ENCODE measurements at regions not wholly inside any gene's neighbourhood (a gene's known extent, or its start where the extent isn't known, plus 50 kb on each side); places are given as distances from the start of the nearest gene placed in this dataset.

- TF ChIP-seq CTCF (IDR thresholded peaks at IDR 0.05; ENCODE audit: insufficient read depth, missing control alignments): peak; percentile 67
- DNase-seq (ENCODE audit: insufficient read length, low spot score) (no peak), FAIRE-seq (no peak)
Measured at GRCh38 chr16:86016201-86016965, 117.4 kb downstream of the IRF8 start.

GRCh38 chr16:86018071-86018470, 119.1 kb downstream of the IRF8 start:
- DNase-seq (ENCODE audit: insufficient read length, low spot score) (no peak), FAIRE-seq (no peak)
- no peak for TF ChIP-seq CTCF (IDR thresholded peaks at IDR 0.05; ENCODE audit: insufficient read depth, missing control alignments)

GRCh38 chr16:86018487-86018886, 119.5 kb downstream of the IRF8 start:
- DNase-seq (ENCODE audit: insufficient read length, low spot score) (no peak), FAIRE-seq (no peak)
- no peak for TF ChIP-seq CTCF (IDR thresholded peaks at IDR 0.05; ENCODE audit: insufficient read depth, missing control alignments)

- FAIRE-seq (no peak), DNase-seq (ENCODE audit: insufficient read length, low spot score) (no peak)
- no peak for TF ChIP-seq CTCF (IDR thresholded peaks at IDR 0.05; ENCODE audit: insufficient read depth, missing control alignments)
Measured at GRCh38 chr16:86018941-86019340, 120.0 kb downstream of the IRF8 start.

- DNase-seq (ENCODE audit: insufficient read length, low spot score): no peak
- no peak for FAIRE-seq
- TF ChIP-seq CTCF (IDR thresholded peaks at IDR 0.05; ENCODE audit: insufficient read depth, missing control alignments): no peak
Measured at GRCh38 chr16:86019446-86020047, 120.6 kb downstream of the IRF8 start.

GRCh38 chr16:86020971-86021370, 122.0 kb downstream of the IRF8 start:
- FAIRE-seq (no peak), DNase-seq (ENCODE audit: insufficient read length, low spot score) (no peak)
- no peak for TF ChIP-seq CTCF (IDR thresholded peaks at IDR 0.05; ENCODE audit: insufficient read depth, missing control alignments)

- FAIRE-seq (no peak), DNase-seq (ENCODE audit: insufficient read length, low spot score) (no peak)
- no peak for TF ChIP-seq CTCF (IDR thresholded peaks at IDR 0.05; ENCODE audit: insufficient read depth, missing control alignments)
Measured at GRCh38 chr16:86022381-86022960, 123.5 kb downstream of the IRF8 start.
